ENCODE measurements at regions not wholly inside any gene's neighbourhood (a gene's known extent, or its start where the extent isn't known, plus 50 kb on each side); places are given as distances from the start of the nearest gene placed in this dataset.

DNA sequence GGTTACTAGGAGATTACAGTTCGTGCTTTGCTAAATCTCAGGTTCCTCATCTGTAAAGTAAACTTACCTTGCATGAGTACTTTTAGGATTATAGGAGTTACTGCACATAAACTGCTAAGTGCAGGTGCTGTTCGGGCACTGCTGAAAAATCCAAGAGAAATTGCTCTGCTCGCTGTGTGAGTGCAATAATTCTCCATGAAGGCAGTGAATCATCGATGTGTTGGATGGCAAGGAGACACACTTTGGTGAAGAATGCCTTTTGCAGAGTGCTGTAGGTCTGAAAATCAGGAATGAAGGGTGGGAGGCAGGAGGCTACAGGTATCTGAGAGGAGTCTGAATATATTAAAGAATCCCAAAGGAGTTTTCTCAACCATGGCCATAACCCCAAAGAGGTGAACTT lies 113.0 kb downstream of the CHIC2 start:
- POLR2A ChIA-PET (ENCODE audit: unreplicated experiment), result no interaction called here
- H3K4me3 ChIP-seq (ENCODE audit: low read length), result no peak overlapping the region
- no peaks in the 10 kb centered on the region for H3K9me2 ChIP-seq (replicated peaks; ENCODE audit: low read length)
- CTCF ChIA-PET, result interaction anchor here (0.5 kb wide), 1 partner anchor 281 kb away, joined by 3 read pairs; no protein-coding TSS in a partner anchor
- no peak overlapping the region for H3K4me2 ChIP-seq (ENCODE audit: low read length)
- DNase-seq (no peak), ATAC-seq (no peak)
- no TSS peak for BruUV-seq (replicated peaks)
- intact Hi-C loops (cut with micrococcal nuclease), result no loop called here
- H3K27me3 ChIP-seq (ENCODE audit: low read length), result no peaks in the 10 kb centered on the region
- TF ChIP-seq EZH2 (IDR thresholded peaks at IDR 0.05; ENCODE audit: low read length, unreplicated experiment), result no peak
- TF ChIP-seq EZH2phosphoT487 (IDR thresholded peaks at IDR 0.05; ENCODE audit: borderline replicate concordance, low read length), result no peak
- TF ChIP-seq, protein P1, sequence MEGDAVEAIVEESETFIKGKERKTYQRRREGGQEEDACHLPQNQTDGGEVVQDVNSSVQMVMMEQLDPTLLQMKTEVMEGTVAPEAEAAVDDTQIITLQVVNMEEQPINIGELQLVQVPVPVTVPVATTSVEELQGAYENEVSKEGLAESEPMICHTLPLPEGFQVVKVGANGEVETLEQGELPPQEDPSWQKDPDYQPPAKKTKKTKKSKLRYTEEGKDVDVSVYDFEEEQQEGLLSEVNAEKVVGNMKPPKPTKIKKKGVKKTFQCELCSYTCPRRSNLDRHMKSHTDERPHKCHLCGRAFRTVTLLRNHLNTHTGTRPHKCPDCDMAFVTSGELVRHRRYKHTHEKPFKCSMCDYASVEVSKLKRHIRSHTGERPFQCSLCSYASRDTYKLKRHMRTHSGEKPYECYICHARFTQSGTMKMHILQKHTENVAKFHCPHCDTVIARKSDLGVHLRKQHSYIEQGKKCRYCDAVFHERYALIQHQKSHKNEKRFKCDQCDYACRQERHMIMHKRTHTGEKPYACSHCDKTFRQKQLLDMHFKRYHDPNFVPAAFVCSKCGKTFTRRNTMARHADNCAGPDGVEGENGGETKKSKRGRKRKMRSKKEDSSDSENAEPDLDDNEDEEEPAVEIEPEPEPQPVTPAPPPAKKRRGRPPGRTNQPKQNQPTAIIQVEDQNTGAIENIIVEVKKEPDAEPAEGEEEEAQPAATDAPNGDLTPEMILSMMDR (conservative IDR thresholded peaks at IDR 0.05; ENCODE audit: low read depth, low read length), result no peak
- H3K4me1 ChIP-seq (ENCODE audit: insufficient read depth, low read length), result no peaks in the 10 kb centered on the region
- H3K36me3 ChIP-seq (ENCODE audit: low read depth, low read length), result no peaks in the 10 kb centered on the region
- H3K9me3 ChIP-seq (ENCODE audit: low read length), result no peaks in the 10 kb centered on the region
- no peak overlapping the region for H3K27ac ChIP-seq (ENCODE audit: low read length)
- no peaks in the 10 kb centered on the region for H4K20me1 ChIP-seq (ENCODE audit: low read length)
- H3F3A ChIP-seq (ENCODE audit: low read length, unreplicated experiment), result no peaks in the 10 kb centered on the region
- no peaks in the 10 kb centered on the region for H3K79me2 ChIP-seq (ENCODE audit: low read length)
- H2AFZ ChIP-seq (ENCODE audit: low read length), result no peak overlapping the region
- H3K9ac ChIP-seq (ENCODE audit: low read length), result no peak overlapping the region

- TF ChIP-seq EZH2 (IDR thresholded peaks at IDR 0.05; ENCODE audit: low read length, unreplicated experiment) (no peak), EZH2phosphoT487 (IDR thresholded peaks at IDR 0.05; ENCODE audit: borderline replicate concordance, low read length) (no peak)
- TF ChIP-seq, protein P1 (conservative IDR thresholded peaks at IDR 0.05; ENCODE audit: low read depth, low read length), result no peak
- Histone ChIP-seq H3K79me2 (ENCODE audit: low read length) (no peaks in the 10 kb centered on the region), H3K27ac (ENCODE audit: low read length) (peak overlapping the region; percentile 85), H3K27me3 (ENCODE audit: low read length) (no peaks in the 10 kb centered on the region), H3K36me3 (ENCODE audit: low read depth, low read length) (no peaks in the 10 kb centered on the region), H3K4me1 (ENCODE audit: insufficient read depth, low read length) (peaks cover 22% of the 10 kb centered on the region), H3F3A (ENCODE audit: low read length, unreplicated experiment) (peaks cover 3% of the 10 kb centered on the region), H4K20me1 (ENCODE audit: low read length) (no peaks in the 10 kb centered on the region), H3K4me3 (ENCODE audit: low read length) (peak overlapping the region; percentile 33; the same call in 1 of the 2 replicates), H3K9me3 (ENCODE audit: low read length) (no peaks in the 10 kb centered on the region), H2AFZ (ENCODE audit: low read length) (peak overlapping the region; percentile 16), H3K4me2 (ENCODE audit: low read length) (peak overlapping the region; percentile 77), H3K9me2 (replicated peaks; ENCODE audit: low read length) (no peaks in the 10 kb centered on the region), H3K9ac (ENCODE audit: low read length) (peak overlapping the region; percentile 38)
- peak; percentile 97 for DNase-seq
- peak; percentile 94 for ATAC-seq
- ChIA-PET POLR2A (ENCODE audit: unreplicated experiment) (no interaction called here), CTCF (interaction anchor here (0.6 to 1.4 kb wide), 5 partner anchors 13 to 871 kb away, joined by 3 to 15 read pairs (median 4); no protein-coding TSS in a partner anchor)
- BruUV-seq (replicated peaks), result no TSS peak
- intact Hi-C loops (cut with micrococcal nuclease), result loop anchor here (1.0 to 5.0 kb wide), 2 partner anchors 64 to 120 kb away; no protein-coding TSS in a partner anchor
These were observed 120.9 kb downstream of the CHIC2 start for GRCh38 chr4:53943345-53944085.

DNA sequence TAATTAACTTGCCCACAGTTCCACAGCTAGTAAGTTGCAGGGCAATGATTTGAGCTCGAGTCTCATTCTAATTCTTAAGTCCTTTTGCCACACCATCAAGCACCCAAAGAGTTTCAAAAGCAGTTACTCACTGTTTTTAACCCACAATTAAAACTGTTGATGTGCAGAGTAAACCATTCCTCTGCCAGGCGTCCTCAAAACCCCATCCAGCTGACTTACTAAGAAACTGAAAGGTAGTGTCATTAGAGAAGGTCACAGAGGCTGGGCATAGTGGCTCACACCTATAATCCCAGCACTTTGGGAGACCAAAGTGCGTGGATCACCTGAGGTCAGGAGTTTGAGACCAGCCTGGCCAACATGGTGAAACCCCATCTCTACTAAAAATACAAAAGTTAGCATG lies 121.7 kb downstream of the CHIC2 start:
- H3K27me3 ChIP-seq (ENCODE audit: low read length), result no peaks in the 10 kb centered on the region
- no peak for TF ChIP-seq EZH2 (IDR thresholded peaks at IDR 0.05; ENCODE audit: low read length, unreplicated experiment)
- TF ChIP-seq EZH2phosphoT487 (IDR thresholded peaks at IDR 0.05; ENCODE audit: borderline replicate concordance, low read length), result no peak
- TF ChIP-seq, protein P1 (conservative IDR thresholded peaks at IDR 0.05; ENCODE audit: low read depth, low read length), result no peak
- intact Hi-C loops (cut with micrococcal nuclease), result loop anchor here (1.0 to 5.0 kb wide), 2 partner anchors 65 to 121 kb away; no protein-coding TSS in a partner anchor
- no peaks in the 10 kb centered on the region for H3K79me2 ChIP-seq (ENCODE audit: low read length)
- POLR2A ChIA-PET (ENCODE audit: unreplicated experiment), result no interaction called here
- H4K20me1 ChIP-seq (ENCODE audit: low read length), result no peaks in the 10 kb centered on the region
- peaks cover 22% of the 10 kb centered on the region for H3K4me1 ChIP-seq (ENCODE audit: insufficient read depth, low read length)
- H3F3A ChIP-seq (ENCODE audit: low read length, unreplicated experiment), result peaks cover 3% of the 10 kb centered on the region
- BruUV-seq (replicated peaks), result no TSS peak
- H3K4me2 ChIP-seq (ENCODE audit: low read length), result no peak overlapping the region
- no peaks in the 10 kb centered on the region for H3K9me3 ChIP-seq (ENCODE audit: low read length)
- no peaks in the 10 kb centered on the region for H3K9me2 ChIP-seq (replicated peaks; ENCODE audit: low read length)
- H2AFZ ChIP-seq (ENCODE audit: low read length), result no peak overlapping the region
- H3K36me3 ChIP-seq (ENCODE audit: low read depth, low read length), result no peaks in the 10 kb centered on the region
- CTCF ChIA-PET, result interaction anchor here (1.4 kb wide), 1 partner anchor 291 kb away, joined by 4 read pairs; no protein-coding TSS in a partner anchor
- no peak for DNase-seq
- H3K9ac ChIP-seq (ENCODE audit: low read length), result 0 out of 2 replicates have a peak overlapping the region, but pooled peaks have one; percentile 9
- ATAC-seq, result no peak
- peak overlapping the region; percentile 77 for H3K27ac ChIP-seq (ENCODE audit: low read length)
- H3K4me3 ChIP-seq (ENCODE audit: low read length), result no peak overlapping the region
